ENCODE measurements at regions not wholly inside any gene's neighbourhood (a gene's known extent, or its start where the extent isn't known, plus 50 kb on each side); places are given as distances from the start of the nearest gene placed in this dataset.
A peak's percentile ranks its signal among the peaks of the same experiment; 100 is the strongest.

- TF ChIP-seq, protein P1, sequence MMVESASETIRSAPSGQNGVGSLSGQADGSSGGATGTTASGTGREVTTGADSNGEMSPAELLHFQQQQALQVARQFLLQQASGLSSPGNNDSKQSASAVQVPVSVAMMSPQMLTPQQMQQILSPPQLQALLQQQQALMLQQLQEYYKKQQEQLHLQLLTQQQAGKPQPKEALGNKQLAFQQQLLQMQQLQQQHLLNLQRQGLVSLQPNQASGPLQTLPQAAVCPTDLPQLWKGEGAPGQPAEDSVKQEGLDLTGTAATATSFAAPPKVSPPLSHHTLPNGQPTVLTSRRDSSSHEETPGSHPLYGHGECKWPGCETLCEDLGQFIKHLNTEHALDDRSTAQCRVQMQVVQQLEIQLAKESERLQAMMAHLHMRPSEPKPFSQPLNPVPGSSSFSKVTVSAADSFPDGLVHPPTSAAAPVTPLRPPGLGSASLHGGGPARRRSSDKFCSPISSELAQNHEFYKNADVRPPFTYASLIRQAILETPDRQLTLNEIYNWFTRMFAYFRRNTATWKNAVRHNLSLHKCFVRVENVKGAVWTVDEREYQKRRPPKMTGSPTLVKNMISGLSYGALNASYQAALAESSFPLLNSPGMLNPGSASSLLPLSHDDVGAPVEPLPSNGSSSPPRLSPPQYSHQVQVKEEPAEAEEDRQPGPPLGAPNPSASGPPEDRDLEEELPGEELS (CRISPR knock-in tag; IDR thresholded peaks at IDR 0.05) = no peak
- TF ChIP-seq ATF6 (CRISPR knock-in tag; IDR thresholded peaks at IDR 0.05) (no peak), GTF2I (CRISPR knock-in tag; conservative IDR thresholded peaks at IDR 0.05) (no peak), RORB (CRISPR knock-in tag; IDR thresholded peaks at IDR 0.05) (no peak)
These were observed 108.9 kb upstream of the BTBD3 start (continued) for GRCh38 chr20:11808841-11809240.

GRCh38 chr20:11810311-11811083, 107.2 kb upstream of the BTBD3 start:
- ChIA-PET CTCF (interaction anchor here (0.8 to 1.2 kb wide), 2 partner anchors 11 to 134 kb away, joined by 3 read pairs; no protein-coding TSS in a partner anchor), POLR2A (no interaction called here)
- no peak overlapping the region for H3K27ac Mint-ChIP-seq
- H3K36me3 Mint-ChIP-seq = no peaks in the 10 kb centered on the region
- no peak for ATAC-seq
- H3K4me1 Mint-ChIP-seq = peaks cover 24% of the 10 kb centered on the region
- TF ChIP-seq ZNF416 (CRISPR knock-in tag; IDR thresholded peaks at IDR 0.05) (no peak), ERG (CRISPR knock-in tag; IDR thresholded peaks at IDR 0.05) (no peak), ZNF512 (CRISPR knock-in tag; IDR thresholded peaks at IDR 0.05; ENCODE audit: borderline replicate concordance) (no peak), FOXJ3 (CRISPR knock-in tag; IDR thresholded peaks at IDR 0.05; ENCODE audit: borderline replicate concordance) (no peak), ATF6 (CRISPR knock-in tag; IDR thresholded peaks at IDR 0.05) (no peak), ZNF232 (CRISPR knock-in tag; IDR thresholded peaks at IDR 0.05) (no peak)
- no peaks in the 10 kb centered on the region for H3K9me3 Mint-ChIP-seq
- no peak for DNase-seq (ENCODE audit: low spot score)
- H3K4me3 Mint-ChIP-seq = no peak overlapping the region
- H3K27me3 Mint-ChIP-seq (ENCODE audit: low read depth) = peaks cover 10% of the 10 kb centered on the region

DNA sequence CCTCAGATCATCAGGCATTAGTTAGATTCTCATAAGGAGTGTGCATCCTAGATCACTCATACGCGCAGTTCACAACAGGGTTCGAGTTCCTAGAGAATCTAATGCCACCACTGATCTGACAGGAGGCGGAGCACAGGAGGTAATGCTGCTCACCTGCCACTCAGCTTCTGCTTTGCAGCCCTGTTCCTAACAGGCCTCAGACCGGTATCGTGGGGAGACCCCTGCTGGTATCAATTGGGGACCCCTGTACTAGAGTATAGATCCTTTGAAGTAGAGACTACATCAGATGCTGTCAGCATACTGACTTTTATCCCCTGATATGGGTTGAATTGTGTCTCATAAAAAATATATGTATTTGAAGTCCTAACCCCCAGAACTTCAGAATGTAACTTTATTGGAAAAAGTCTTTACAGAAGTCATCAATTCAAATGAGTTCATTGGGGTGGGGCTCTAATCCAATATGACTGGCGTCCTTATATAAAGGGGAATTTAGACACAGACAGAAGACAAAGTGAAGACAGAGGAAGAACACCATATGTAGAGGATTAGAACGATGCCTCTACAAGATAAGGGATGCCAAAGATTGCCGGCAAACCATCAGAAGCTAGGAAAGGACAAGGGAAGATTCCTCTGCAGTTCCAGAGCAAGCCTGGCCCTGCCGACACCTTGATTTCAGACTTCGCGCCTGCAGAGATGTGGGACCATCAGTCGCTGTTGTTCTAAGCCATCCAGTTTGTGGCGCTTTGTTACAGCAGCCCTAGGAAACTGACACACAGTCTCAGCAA, 104.4 kb upstream of the BTBD3 start:
- ATAC-seq (peak; percentile 63), DNase-seq (ENCODE audit: low spot score) (peak; percentile 23)
- ChIA-PET CTCF (interaction anchor here (0.6 to 1.0 kb wide), 2 partner anchors 135 to 218 kb away, joined by 3 read pairs; no protein-coding TSS in a partner anchor), POLR2A (no interaction called here)
- Mint-ChIP-seq H3K36me3 (no peaks in the 10 kb centered on the region), H3K27ac (no peak overlapping the region), H3K4me1 (no peaks in the 10 kb centered on the region; the same call in 1 of the 2 replicates), H3K4me3 (no peak overlapping the region), H3K27me3 (ENCODE audit: low read depth) (peaks cover 13% of the 10 kb centered on the region), H3K9me3 (no peaks in the 10 kb centered on the region)
- TF ChIP-seq ZNF232 (CRISPR knock-in tag; IDR thresholded peaks at IDR 0.05) (no peak), ERG (CRISPR knock-in tag; IDR thresholded peaks at IDR 0.05) (no peak)
- TF ChIP-seq, protein P2, sequence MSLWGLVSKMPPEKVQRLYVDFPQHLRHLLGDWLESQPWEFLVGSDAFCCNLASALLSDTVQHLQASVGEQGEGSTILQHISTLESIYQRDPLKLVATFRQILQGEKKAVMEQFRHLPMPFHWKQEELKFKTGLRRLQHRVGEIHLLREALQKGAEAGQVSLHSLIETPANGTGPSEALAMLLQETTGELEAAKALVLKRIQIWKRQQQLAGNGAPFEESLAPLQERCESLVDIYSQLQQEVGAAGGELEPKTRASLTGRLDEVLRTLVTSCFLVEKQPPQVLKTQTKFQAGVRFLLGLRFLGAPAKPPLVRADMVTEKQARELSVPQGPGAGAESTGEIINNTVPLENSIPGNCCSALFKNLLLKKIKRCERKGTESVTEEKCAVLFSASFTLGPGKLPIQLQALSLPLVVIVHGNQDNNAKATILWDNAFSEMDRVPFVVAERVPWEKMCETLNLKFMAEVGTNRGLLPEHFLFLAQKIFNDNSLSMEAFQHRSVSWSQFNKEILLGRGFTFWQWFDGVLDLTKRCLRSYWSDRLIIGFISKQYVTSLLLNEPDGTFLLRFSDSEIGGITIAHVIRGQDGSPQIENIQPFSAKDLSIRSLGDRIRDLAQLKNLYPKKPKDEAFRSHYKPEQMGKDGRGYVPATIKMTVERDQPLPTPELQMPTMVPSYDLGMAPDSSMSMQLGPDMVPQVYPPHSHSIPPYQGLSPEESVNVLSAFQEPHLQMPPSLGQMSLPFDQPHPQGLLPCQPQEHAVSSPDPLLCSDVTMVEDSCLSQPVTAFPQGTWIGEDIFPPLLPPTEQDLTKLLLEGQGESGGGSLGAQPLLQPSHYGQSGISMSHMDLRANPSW (CRISPR knock-in tag; conservative IDR thresholded peaks at IDR 0.05; ENCODE audit: low read depth) = no peak
- TF ChIP-seq, protein P3, sequence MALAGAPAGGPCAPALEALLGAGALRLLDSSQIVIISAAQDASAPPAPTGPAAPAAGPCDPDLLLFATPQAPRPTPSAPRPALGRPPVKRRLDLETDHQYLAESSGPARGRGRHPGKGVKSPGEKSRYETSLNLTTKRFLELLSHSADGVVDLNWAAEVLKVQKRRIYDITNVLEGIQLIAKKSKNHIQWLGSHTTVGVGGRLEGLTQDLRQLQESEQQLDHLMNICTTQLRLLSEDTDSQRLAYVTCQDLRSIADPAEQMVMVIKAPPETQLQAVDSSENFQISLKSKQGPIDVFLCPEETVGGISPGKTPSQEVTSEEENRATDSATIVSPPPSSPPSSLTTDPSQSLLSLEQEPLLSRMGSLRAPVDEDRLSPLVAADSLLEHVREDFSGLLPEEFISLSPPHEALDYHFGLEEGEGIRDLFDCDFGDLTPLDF (CRISPR knock-in tag; IDR thresholded peaks at IDR 0.05) = no peak
